ENCODE measurements at regions not wholly inside any gene's neighbourhood (a gene's known extent, or its start where the extent isn't known, plus 50 kb on each side); places are given as distances from the start of the nearest gene placed in this dataset.

GRCh38 chr3:127456471-127457093 is 134.0 kb downstream of the TPRA1 start:
- peak overlapping the region; percentile 15 for H3K4me3 ChIP-seq (ENCODE audit: low read length)
- peak; percentile 31 for DNase-seq (ENCODE audit: low read depth)
- H3K27me3 ChIP-seq (replicated peaks; ENCODE audit: control insufficient read depth, insufficient read depth, low read length), result peaks cover 62% of the 10 kb centered on the region
- peaks cover 13% of the 10 kb centered on the region for H3K4me1 ChIP-seq (ENCODE audit: control insufficient read depth, insufficient read depth, low read length)
- no peaks in the 10 kb centered on the region for H3K9me3 ChIP-seq (ENCODE audit: control insufficient read depth, low read length)
- no peak overlapping the region for H3K9ac ChIP-seq (ENCODE audit: low read length)
- H3K36me3 ChIP-seq (ENCODE audit: control insufficient read depth, insufficient read depth, low read length, severe bottlenecking), result no peaks in the 10 kb centered on the region

- Histone ChIP-seq H3K4me1 (ENCODE audit: control insufficient read depth, insufficient read depth, low read length) (peaks cover 13% of the 10 kb centered on the region), H3K36me3 (ENCODE audit: control insufficient read depth, insufficient read depth, low read length, severe bottlenecking) (no peaks in the 10 kb centered on the region), H3K4me3 (ENCODE audit: low read length) (peak overlapping the region; percentile 63), H3K27me3 (replicated peaks; ENCODE audit: control insufficient read depth, insufficient read depth, low read length) (peaks cover 62% of the 10 kb centered on the region), H3K9ac (ENCODE audit: low read length) (peak overlapping the region; percentile 41), H3K9me3 (ENCODE audit: control insufficient read depth, low read length) (no peaks in the 10 kb centered on the region)
- DNase-seq (ENCODE audit: low read depth), result peak; percentile 86
Measured at GRCh38 chr3:127455541-127456450, 134.7 kb downstream of the TPRA1 start.

GRCh38 chr3:127454968-127455367 is 135.6 kb downstream of the TPRA1 start:
- H3K9ac ChIP-seq (ENCODE audit: low read length), result no peak overlapping the region
- H3K9me3 ChIP-seq (ENCODE audit: control insufficient read depth, low read length), result no peaks in the 10 kb centered on the region
- H3K4me1 ChIP-seq (ENCODE audit: control insufficient read depth, insufficient read depth, low read length), result peaks cover 13% of the 10 kb centered on the region
- H3K36me3 ChIP-seq (ENCODE audit: control insufficient read depth, insufficient read depth, low read length, severe bottlenecking), result no peaks in the 10 kb centered on the region
- no peak for DNase-seq (ENCODE audit: low read depth)
- peaks cover 56% of the 10 kb centered on the region for H3K27me3 ChIP-seq (replicated peaks; ENCODE audit: control insufficient read depth, insufficient read depth, low read length)
- no peak overlapping the region for H3K4me3 ChIP-seq (ENCODE audit: low read length)

- no peaks in the 10 kb centered on the region for H3K36me3 ChIP-seq (ENCODE audit: control insufficient read depth, insufficient read depth, low read length, severe bottlenecking)
- DNase-seq (ENCODE audit: low read depth), result no peak
- H3K9ac ChIP-seq (ENCODE audit: low read length), result no peak overlapping the region
- H3K4me3 ChIP-seq (ENCODE audit: low read length), result no peak overlapping the region
- H3K9me3 ChIP-seq (ENCODE audit: control insufficient read depth, low read length), result no peaks in the 10 kb centered on the region
- peaks cover 13% of the 10 kb centered on the region for H3K4me1 ChIP-seq (ENCODE audit: control insufficient read depth, insufficient read depth, low read length)
- H3K27me3 ChIP-seq (replicated peaks; ENCODE audit: control insufficient read depth, insufficient read depth, low read length), result peaks cover 62% of the 10 kb centered on the region
Measured at GRCh38 chr3:127454051-127454450, 136.5 kb downstream of the TPRA1 start.

GRCh38 chr3:127452321-127452821 is 138.2 kb downstream of the TPRA1 start:
- no peaks in the 10 kb centered on the region for H3K36me3 ChIP-seq (ENCODE audit: control insufficient read depth, insufficient read depth, low read length, severe bottlenecking)
- H3K4me1 ChIP-seq (ENCODE audit: control insufficient read depth, insufficient read depth, low read length), result peaks cover 13% of the 10 kb centered on the region
- no peak overlapping the region for H3K9ac ChIP-seq (ENCODE audit: low read length)
- peaks cover 58% of the 10 kb centered on the region for H3K27me3 ChIP-seq (replicated peaks; ENCODE audit: control insufficient read depth, insufficient read depth, low read length)
- no peaks in the 10 kb centered on the region for H3K9me3 ChIP-seq (ENCODE audit: control insufficient read depth, low read length)
- no peak for DNase-seq (ENCODE audit: low read depth)
- no peak overlapping the region for H3K4me3 ChIP-seq (ENCODE audit: low read length)

- Histone ChIP-seq H3K4me1 (ENCODE audit: control insufficient read depth, insufficient read depth, low read length) (peaks cover 6% of the 10 kb centered on the region), H3K9ac (ENCODE audit: low read length) (no peak overlapping the region), H3K27me3 (replicated peaks; ENCODE audit: control insufficient read depth, insufficient read depth, low read length) (peaks cover 66% of the 10 kb centered on the region), H3K9me3 (ENCODE audit: control insufficient read depth, low read length) (no peaks in the 10 kb centered on the region), H3K36me3 (ENCODE audit: control insufficient read depth, insufficient read depth, low read length, severe bottlenecking) (no peaks in the 10 kb centered on the region), H3K4me3 (ENCODE audit: low read length) (no peak overlapping the region)
- DNase-seq (ENCODE audit: low read depth), result no peak
Measured at GRCh38 chr3:127451321-127451720, 139.2 kb downstream of the TPRA1 start.

GRCh38 chr3:127450331-127450730 is 140.2 kb downstream of the TPRA1 start:
- no peak for DNase-seq (ENCODE audit: low read depth)
- peaks cover 76% of the 10 kb centered on the region for H3K27me3 ChIP-seq (replicated peaks; ENCODE audit: control insufficient read depth, insufficient read depth, low read length)

GRCh38 chr3:127449486-127450212 is 140.9 kb downstream of the TPRA1 start:
- no peak overlapping the region for H3K9ac ChIP-seq (ENCODE audit: low read length)
- H3K4me3 ChIP-seq (ENCODE audit: low read length), result no peak overlapping the region
- H3K4me1 ChIP-seq (ENCODE audit: control insufficient read depth, insufficient read depth, low read length), result no peaks in the 10 kb centered on the region
- no peaks in the 10 kb centered on the region for H3K9me3 ChIP-seq (ENCODE audit: control insufficient read depth, low read length)
- no peaks in the 10 kb centered on the region for H3K36me3 ChIP-seq (ENCODE audit: control insufficient read depth, insufficient read depth, low read length, severe bottlenecking)
- peaks cover 74% of the 10 kb centered on the region for H3K27me3 ChIP-seq (replicated peaks; ENCODE audit: control insufficient read depth, insufficient read depth, low read length)
- DNase-seq (ENCODE audit: low read depth), result no peak

More at GRCh38 chr3:127450331-127450730, 140.2 kb downstream of the TPRA1 start:
- Histone ChIP-seq H3K9ac (ENCODE audit: low read length) (no peak overlapping the region), H3K4me3 (ENCODE audit: low read length) (no peak overlapping the region), H3K36me3 (ENCODE audit: control insufficient read depth, insufficient read depth, low read length, severe bottlenecking) (no peaks in the 10 kb centered on the region), H3K9me3 (ENCODE audit: control insufficient read depth, low read length) (no peaks in the 10 kb centered on the region), H3K4me1 (ENCODE audit: control insufficient read depth, insufficient read depth, low read length) (no peaks in the 10 kb centered on the region)

GRCh38 chr3:127448671-127449070 is 141.9 kb downstream of the TPRA1 start:
- H3K4me3 ChIP-seq (ENCODE audit: low read length), result no peak overlapping the region
- H3K27me3 ChIP-seq (replicated peaks; ENCODE audit: control insufficient read depth, insufficient read depth, low read length), result peaks cover 70% of the 10 kb centered on the region
- H3K9ac ChIP-seq (ENCODE audit: low read length), result no peak overlapping the region
- DNase-seq (ENCODE audit: low read depth), result no peak
- H3K36me3 ChIP-seq (ENCODE audit: control insufficient read depth, insufficient read depth, low read length, severe bottlenecking), result no peaks in the 10 kb centered on the region
- no peaks in the 10 kb centered on the region for H3K4me1 ChIP-seq (ENCODE audit: control insufficient read depth, insufficient read depth, low read length)
- H3K9me3 ChIP-seq (ENCODE audit: control insufficient read depth, low read length), result no peaks in the 10 kb centered on the region

GRCh38 chr3:127448161-127448561 is 142.4 kb downstream of the TPRA1 start:
- H3K4me3 ChIP-seq (ENCODE audit: low read length), result no peak overlapping the region
- H3K9ac ChIP-seq (ENCODE audit: low read length), result no peak overlapping the region
- DNase-seq (ENCODE audit: low read depth), result no peak
- H3K27me3 ChIP-seq (replicated peaks; ENCODE audit: control insufficient read depth, insufficient read depth, low read length), result peaks cover 68% of the 10 kb centered on the region
- no peaks in the 10 kb centered on the region for H3K9me3 ChIP-seq (ENCODE audit: control insufficient read depth, low read length)
- H3K4me1 ChIP-seq (ENCODE audit: control insufficient read depth, insufficient read depth, low read length), result no peaks in the 10 kb centered on the region
- no peaks in the 10 kb centered on the region for H3K36me3 ChIP-seq (ENCODE audit: control insufficient read depth, insufficient read depth, low read length, severe bottlenecking)

GRCh38 chr3:127446756-127447155 is 143.8 kb downstream of the TPRA1 start:
- H3K9me3 ChIP-seq (ENCODE audit: control insufficient read depth, low read length), result no peaks in the 10 kb centered on the region
- no peaks in the 10 kb centered on the region for H3K4me1 ChIP-seq (ENCODE audit: control insufficient read depth, insufficient read depth, low read length)
- DNase-seq (ENCODE audit: low read depth), result no peak
- H3K9ac ChIP-seq (ENCODE audit: low read length), result no peak overlapping the region
- H3K27me3 ChIP-seq (replicated peaks; ENCODE audit: control insufficient read depth, insufficient read depth, low read length), result peaks cover 62% of the 10 kb centered on the region
- H3K4me3 ChIP-seq (ENCODE audit: low read length), result no peak overlapping the region
- H3K36me3 ChIP-seq (ENCODE audit: control insufficient read depth, insufficient read depth, low read length, severe bottlenecking), result no peaks in the 10 kb centered on the region
